ENCODE measurements at regions not wholly inside any gene's neighbourhood (a gene's known extent, or its start where the extent isn't known, plus 50 kb on each side); places are given as distances from the start of the nearest gene placed in this dataset.

DNA sequence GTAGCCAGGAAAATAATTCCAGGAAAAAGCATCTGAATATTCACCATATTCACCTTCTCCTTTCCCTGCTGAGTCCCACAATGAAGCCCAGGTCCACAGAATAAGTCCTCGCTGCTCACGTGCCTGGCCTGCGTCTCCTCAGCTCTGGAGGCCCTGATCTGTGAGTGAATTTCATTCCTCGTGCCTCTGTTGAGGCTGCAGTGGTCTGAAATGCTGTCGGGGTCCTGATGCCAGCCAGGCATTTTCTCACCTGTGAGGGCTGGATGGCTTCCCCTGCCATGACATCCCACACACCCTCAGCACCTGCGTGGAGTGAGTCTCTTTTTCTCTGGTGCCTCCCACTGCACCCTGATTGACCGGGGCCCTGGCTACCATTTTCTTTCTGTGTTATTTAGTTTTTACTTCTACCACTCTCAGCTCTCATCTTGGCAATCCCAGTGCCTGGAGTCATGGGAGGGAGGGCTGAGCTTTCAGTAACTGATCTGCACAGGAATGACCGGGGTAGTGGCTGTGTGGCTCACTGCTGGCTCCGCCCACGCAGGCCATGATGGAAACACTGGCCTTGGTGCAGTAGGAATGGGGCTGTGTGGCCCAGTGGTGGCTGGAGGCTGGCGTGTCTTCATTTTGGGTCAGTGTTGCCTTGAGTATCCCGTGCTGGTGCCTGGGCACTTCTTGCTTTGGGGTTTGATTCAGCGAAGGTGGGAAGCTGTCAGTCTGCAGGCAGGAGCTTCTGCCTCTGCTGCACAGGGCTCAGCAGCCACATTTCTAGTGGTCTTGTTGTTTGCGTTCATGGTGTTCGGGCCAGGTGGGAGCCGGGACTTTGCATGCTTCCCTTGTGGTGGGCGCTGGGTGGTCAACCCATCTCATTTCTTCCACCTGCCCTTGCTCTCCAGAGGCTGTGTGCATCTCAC is 807.2 kb downstream of the TBC1D22A start:
- Mint-ChIP-seq H3K9me3 (peaks cover 75% of the 10 kb centered on the region), H3K27me3 (ENCODE audit: insufficient read depth) (no peaks in the 10 kb centered on the region; the same call in 1 of the 2 replicates), H3K27ac (no peak overlapping the region)

DNA sequence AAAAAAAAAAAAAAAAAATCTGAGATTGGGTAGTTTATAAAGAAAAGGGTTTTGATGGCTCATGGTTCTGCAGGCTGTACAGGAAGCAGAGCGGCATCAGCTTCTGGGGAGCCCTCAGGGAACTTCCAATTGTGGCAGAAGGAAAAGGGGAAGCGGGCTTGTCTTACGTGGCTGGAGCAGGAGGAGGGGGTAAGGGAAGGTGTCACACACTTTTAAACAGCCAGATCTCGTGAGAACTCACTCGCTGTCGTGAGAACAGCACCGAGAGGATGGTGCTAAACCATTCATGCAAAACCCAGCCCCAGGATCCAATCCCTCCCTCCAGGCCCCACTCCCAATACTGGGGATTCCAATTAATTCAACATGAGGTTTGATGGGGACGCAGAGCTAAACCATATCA is 806.2 kb downstream of the TBC1D22A start:
- H3K4me3 Mint-ChIP-seq, result no peak overlapping the region
- no peak for DNase-seq
- peaks cover 23% of the 10 kb centered on the region for H3K36me3 Mint-ChIP-seq (ENCODE audit: low read depth)
- H3K27ac Mint-ChIP-seq, result no peak overlapping the region
- H3K9me3 Mint-ChIP-seq, result peaks cover 74% of the 10 kb centered on the region
- TF ChIP-seq, protein P1, sequence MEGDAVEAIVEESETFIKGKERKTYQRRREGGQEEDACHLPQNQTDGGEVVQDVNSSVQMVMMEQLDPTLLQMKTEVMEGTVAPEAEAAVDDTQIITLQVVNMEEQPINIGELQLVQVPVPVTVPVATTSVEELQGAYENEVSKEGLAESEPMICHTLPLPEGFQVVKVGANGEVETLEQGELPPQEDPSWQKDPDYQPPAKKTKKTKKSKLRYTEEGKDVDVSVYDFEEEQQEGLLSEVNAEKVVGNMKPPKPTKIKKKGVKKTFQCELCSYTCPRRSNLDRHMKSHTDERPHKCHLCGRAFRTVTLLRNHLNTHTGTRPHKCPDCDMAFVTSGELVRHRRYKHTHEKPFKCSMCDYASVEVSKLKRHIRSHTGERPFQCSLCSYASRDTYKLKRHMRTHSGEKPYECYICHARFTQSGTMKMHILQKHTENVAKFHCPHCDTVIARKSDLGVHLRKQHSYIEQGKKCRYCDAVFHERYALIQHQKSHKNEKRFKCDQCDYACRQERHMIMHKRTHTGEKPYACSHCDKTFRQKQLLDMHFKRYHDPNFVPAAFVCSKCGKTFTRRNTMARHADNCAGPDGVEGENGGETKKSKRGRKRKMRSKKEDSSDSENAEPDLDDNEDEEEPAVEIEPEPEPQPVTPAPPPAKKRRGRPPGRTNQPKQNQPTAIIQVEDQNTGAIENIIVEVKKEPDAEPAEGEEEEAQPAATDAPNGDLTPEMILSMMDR (IDR thresholded peaks at IDR 0.05), result no peak
- H3K27me3 Mint-ChIP-seq (ENCODE audit: insufficient read depth), result no peaks in the 10 kb centered on the region; the same call in none of the 2 replicates
- H3K4me1 Mint-ChIP-seq (ENCODE audit: low read depth), result no peaks in the 10 kb centered on the region

More for the DNA sequence above, 807.2 kb downstream of the TBC1D22A start:
- H3K4me1 Mint-ChIP-seq (ENCODE audit: low read depth), result no peaks in the 10 kb centered on the region
- no peak overlapping the region for H3K4me3 Mint-ChIP-seq
- H3K36me3 Mint-ChIP-seq (ENCODE audit: low read depth), result peaks cover 19% of the 10 kb centered on the region
- no peak for DNase-seq
- TF ChIP-seq, protein P1 (IDR thresholded peaks at IDR 0.05), result no peak

DNA sequence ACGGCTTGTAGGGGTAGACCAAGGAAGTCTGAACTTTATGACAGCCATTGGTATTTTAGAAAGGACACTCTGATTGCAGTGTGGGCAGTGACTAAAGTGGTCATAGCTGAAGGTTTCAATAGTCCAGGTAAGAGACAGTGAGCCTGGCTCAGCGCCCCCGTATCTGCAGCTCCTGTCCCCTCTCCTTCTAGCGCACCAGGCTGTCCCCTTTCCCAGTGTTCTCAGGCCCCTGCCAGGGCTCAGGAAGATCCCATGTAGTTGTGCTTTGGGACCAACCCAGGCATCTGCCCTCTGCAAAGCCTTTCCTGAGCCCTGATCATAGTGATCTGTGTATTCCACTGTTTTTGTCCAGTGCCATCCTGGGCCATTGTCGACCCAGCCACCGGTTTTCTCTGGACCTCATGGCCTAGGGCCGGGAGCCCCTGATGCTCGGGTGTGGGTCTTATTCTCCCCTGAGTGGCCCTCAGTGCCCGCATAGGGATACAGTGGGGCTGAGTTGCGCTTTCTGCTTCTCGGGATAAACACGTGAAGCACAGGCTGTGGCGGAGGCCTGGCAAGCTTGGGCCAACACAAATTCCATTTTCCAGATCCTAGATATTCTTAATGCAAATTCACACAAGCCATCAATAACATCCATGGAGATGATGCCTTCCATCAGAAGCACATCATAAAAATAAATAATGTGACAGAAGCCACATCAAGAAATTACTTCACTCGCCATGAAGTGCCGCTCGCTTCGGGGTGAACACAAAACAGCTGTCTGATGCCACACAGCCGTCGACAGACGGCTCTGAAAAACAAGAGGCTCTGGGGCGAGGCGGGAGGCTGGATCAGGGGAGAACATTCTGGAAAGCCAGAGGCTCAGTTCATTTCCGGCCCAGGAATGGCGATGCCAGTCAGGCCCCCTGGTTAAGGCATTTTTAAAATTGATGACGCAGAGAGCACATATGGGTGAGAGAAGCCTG is 805.0 kb downstream of the TBC1D22A start:
- peaks cover 32% of the 10 kb centered on the region for H3K36me3 Mint-ChIP-seq (ENCODE audit: low read depth)
- H3K4me1 Mint-ChIP-seq (ENCODE audit: low read depth), result no peaks in the 10 kb centered on the region
- no peak overlapping the region for H3K4me3 Mint-ChIP-seq
- TF ChIP-seq, protein P1 (IDR thresholded peaks at IDR 0.05), result no peak
- H3K9me3 Mint-ChIP-seq, result peaks cover 76% of the 10 kb centered on the region
- DNase-seq, result no peak
- H3K27me3 Mint-ChIP-seq (ENCODE audit: insufficient read depth), result no peaks in the 10 kb centered on the region; the same call in none of the 2 replicates
- no peak overlapping the region for H3K27ac Mint-ChIP-seq

DNA sequence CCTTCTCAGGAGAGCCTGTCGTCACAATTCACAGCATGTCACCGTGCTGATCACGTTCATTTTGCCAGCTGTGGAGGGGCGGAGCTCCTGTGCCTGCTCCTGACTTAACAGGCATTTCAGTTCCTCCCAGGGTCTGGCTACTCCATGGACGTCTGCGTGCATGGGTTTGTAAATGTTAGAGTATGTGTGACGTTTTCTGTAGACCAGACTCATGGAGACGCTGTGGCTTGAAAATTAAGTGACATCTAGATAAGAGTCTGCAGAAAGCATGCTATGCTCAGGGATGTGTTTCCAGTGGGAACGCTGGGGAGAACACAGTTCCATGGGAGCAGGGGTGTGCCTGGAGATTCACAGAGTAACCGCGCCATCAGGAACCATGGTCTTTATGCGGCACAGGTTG is 804.0 kb downstream of the TBC1D22A start:
- no peaks in the 10 kb centered on the region for H3K4me1 Mint-ChIP-seq (ENCODE audit: low read depth)
- no peak overlapping the region for H3K27ac Mint-ChIP-seq
- no peaks in the 10 kb centered on the region; the same call in none of the 2 replicates for H3K27me3 Mint-ChIP-seq (ENCODE audit: insufficient read depth)
- TF ChIP-seq, protein P1 (IDR thresholded peaks at IDR 0.05), result no peak
- peaks cover 76% of the 10 kb centered on the region for H3K9me3 Mint-ChIP-seq
- no peak overlapping the region for H3K4me3 Mint-ChIP-seq
- peaks cover 32% of the 10 kb centered on the region for H3K36me3 Mint-ChIP-seq (ENCODE audit: low read depth)
- no peak for DNase-seq

DNA sequence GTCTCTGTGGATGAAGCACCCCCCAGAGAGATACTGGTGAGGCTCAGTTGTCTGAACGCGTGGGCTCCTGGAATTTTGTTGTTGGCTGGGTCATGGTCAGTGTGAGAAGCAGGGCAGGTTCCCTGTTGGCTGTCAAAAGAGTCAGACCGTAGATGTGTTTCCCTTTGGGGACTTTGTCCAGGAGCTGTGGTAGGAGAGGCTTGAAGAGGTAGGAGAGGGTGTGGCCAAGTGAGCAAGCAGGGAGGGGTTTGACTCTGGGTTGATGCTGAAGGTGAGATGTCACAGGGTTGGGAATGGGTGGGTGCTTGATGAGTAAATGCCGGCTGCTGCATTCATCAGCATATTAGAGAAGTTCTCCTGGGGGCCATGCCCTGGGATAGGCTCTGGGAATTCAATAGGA is 803.2 kb downstream of the TBC1D22A start:
- H3K9me3 Mint-ChIP-seq, result peaks cover 80% of the 10 kb centered on the region
- no peak for DNase-seq
- no peaks in the 10 kb centered on the region for H3K4me1 Mint-ChIP-seq (ENCODE audit: low read depth)
- TF ChIP-seq, protein P1 (IDR thresholded peaks at IDR 0.05), result no peak
- H3K4me3 Mint-ChIP-seq, result no peak overlapping the region
- H3K36me3 Mint-ChIP-seq (ENCODE audit: low read depth), result peaks cover 30% of the 10 kb centered on the region
- no peaks in the 10 kb centered on the region; the same call in none of the 2 replicates for H3K27me3 Mint-ChIP-seq (ENCODE audit: insufficient read depth)
- no peak overlapping the region for H3K27ac Mint-ChIP-seq
